Activated CD8-positive, alpha-beta T cell treated with anti-CD3 and anti-CD28 coated beads, Interleukin-2, amount 10 ng/mL, durations not matched to agents 7 days and 5 days (primary cell): ENCODE measurements at regions not wholly inside any gene's neighbourhood (a gene's known extent, or its start where the extent isn't known, plus 50 kb on each side); places are given as distances from the start of the nearest gene placed in this dataset.

Experiments
- ATAC-seq: fragments of 150-1000 bp; cut with Tn5 transposase; one replicate; pipeline ENCODE4 v1.10.0; 2021; ENCODE audit warnings: moderate library complexity
- CTCF ChIA-PET: fragments of 350-600 bp; sonication (Branson Sonifier 250); formaldehyde crosslinking; loops from one replicate; lab custom pipeline; 2021; ENCODE audit warnings: antibody characterized with exemption; lab: Charles Lee
- POLR2A ChIA-PET: fragments of 350-600 bp; sonication (Branson Sonifier 250); formaldehyde crosslinking; loops from one replicate; lab custom pipeline; 2021; ENCODE audit warnings: antibody characterized with exemption; lab: Charles Lee
- DNase-seq: peaks from one replicate; pipeline ENCODE4 v3.0.0-alpha.2; 2020
- H3K27ac Mint-ChIP-seq: one replicate; pipeline ENCODE4 v1.8.0; 2021; ENCODE audit warnings: mild to moderate bottlenecking, mixed read lengths
- H3K27me3 Mint-ChIP-seq: one replicate; pipeline ENCODE4 v1.8.0; 2021; ENCODE audit warnings: low read depth, mixed read lengths
- H3K36me3 Mint-ChIP-seq: one replicate; pipeline ENCODE4 v1.8.0; 2021; ENCODE audit warnings: low read depth, mixed read lengths
- H3K4me1 Mint-ChIP-seq: one replicate; pipeline ENCODE4 v1.8.0; 2021; ENCODE audit warnings: low read depth, mixed read lengths
- H3K4me3 Mint-ChIP-seq: one replicate; pipeline ENCODE4 v1.8.0; 2021; ENCODE audit warnings: mild to moderate bottlenecking, mixed read lengths
- H3K9me3 Mint-ChIP-seq: one replicate; pipeline ENCODE4 v1.8.0; 2022; ENCODE audit warnings: mixed read lengths; ENCODE audit not compliant: insufficient read depth

GRCh38 chr14:100638211-100638855, 51.1 kb upstream of the BEGAIN start:
- no peaks in the 10 kb centered on the region for H3K36me3 Mint-ChIP-seq
- ATAC-seq: no peak
- ChIA-PET CTCF (interaction anchor here (1.1 to 1.4 kb wide), 3 partner anchors 7 to 15 kb away, joined by 3 to 5 read pairs (median 3); no protein-coding TSS in a partner anchor), POLR2A (no interaction called here)
- H3K4me1 Mint-ChIP-seq: peaks cover 49% of the 10 kb centered on the region
- H3K4me3 Mint-ChIP-seq: no peak overlapping the region
- no peak for DNase-seq
- H3K27ac Mint-ChIP-seq: peak overlapping the region; percentile 96
- no peaks in the 10 kb centered on the region for H3K9me3 Mint-ChIP-seq
- peaks cover 21% of the 10 kb centered on the region for H3K27me3 Mint-ChIP-seq

- Mint-ChIP-seq H3K4me3 (peak overlapping the region; percentile 29), H3K4me1 (peaks cover 59% of the 10 kb centered on the region)
Measured at GRCh38 chr14:100639280-100639679, 52.1 kb upstream of the BEGAIN start.

GRCh38 chr14:100640471-100641273, 53.5 kb upstream of the BEGAIN start:
- ChIA-PET CTCF (interaction anchor here (0.8 to 1.6 kb wide), 3 partner anchors 13 to 255 kb away, joined by 3 to 9 read pairs (median 3); no protein-coding TSS in a partner anchor), POLR2A (interaction anchor here (0.6 kb wide), 1 partner anchor 94 kb away, joined by 3 read pairs; no protein-coding TSS in a partner anchor)
- Mint-ChIP-seq H3K4me3 (peak overlapping the region; percentile 70), H3K4me1 (peaks cover 73% of the 10 kb centered on the region), H3K27me3 (peaks cover 3% of the 10 kb centered on the region), H3K36me3 (peaks cover 2% of the 10 kb centered on the region), H3K27ac (peak overlapping the region; percentile 96), H3K9me3 (no peaks in the 10 kb centered on the region)
- DNase-seq (peak; percentile 91), ATAC-seq (peak; percentile 92)

More at GRCh38 chr14:100639280-100639679, 52.1 kb upstream of the BEGAIN start:
- Mint-ChIP-seq H3K27me3 (peaks cover 14% of the 10 kb centered on the region), H3K27ac (peak overlapping the region; percentile 96), H3K9me3 (no peaks in the 10 kb centered on the region), H3K36me3 (peaks cover 2% of the 10 kb centered on the region)
- POLR2A ChIA-PET: interaction anchor here (0.5 kb wide), 1 partner anchor 127 kb away, joined by 3 read pairs; no protein-coding TSS in a partner anchor
- CTCF ChIA-PET: interaction anchor here (1.1 kb wide), 1 partner anchor 13 kb away, joined by 3 read pairs; no protein-coding TSS in a partner anchor
- ATAC-seq (no peak), DNase-seq (no peak)

GRCh38 chr14:100641274-100641860, 54.1 kb upstream of the BEGAIN start:
- ATAC-seq: no peak
- Mint-ChIP-seq H3K27ac (peak overlapping the region; percentile 74), H3K27me3 (peaks cover 3% of the 10 kb centered on the region), H3K4me1 (peaks cover 78% of the 10 kb centered on the region), H3K9me3 (no peaks in the 10 kb centered on the region), H3K4me3 (no peak overlapping the region), H3K36me3 (peaks cover 5% of the 10 kb centered on the region)
- CTCF ChIA-PET: interaction anchor here (0.8 to 1.6 kb wide), 3 partner anchors 12 to 256 kb away, joined by 3 to 9 read pairs (median 3); no protein-coding TSS in a partner anchor
- POLR2A ChIA-PET: interaction anchor here (0.6 kb wide), 1 partner anchor 95 kb away, joined by 3 read pairs; no protein-coding TSS in a partner anchor
- no peak for DNase-seq

- no peak for DNase-seq
- H3K27me3 Mint-ChIP-seq: peaks cover 8% of the 10 kb centered on the region
- ChIA-PET CTCF (interaction anchor here (1.4 to 4.4 kb wide), 3 partner anchors 10 to 203 kb away, joined by 9 to 77 read pairs (median 58); no protein-coding TSS in a partner anchor), POLR2A (no interaction called here)
- no peaks in the 10 kb centered on the region for H3K9me3 Mint-ChIP-seq
- H3K4me3 Mint-ChIP-seq: no peak overlapping the region
- H3K4me1 Mint-ChIP-seq: peaks cover 86% of the 10 kb centered on the region
- no peak for ATAC-seq
- peak overlapping the region; percentile 65 for H3K27ac Mint-ChIP-seq
- H3K36me3 Mint-ChIP-seq: peaks cover 5% of the 10 kb centered on the region
Measured at GRCh38 chr14:100643426-100643825, 56.2 kb upstream of the BEGAIN start.

- ChIA-PET POLR2A (no interaction called here), CTCF (interaction anchor here (1.2 to 4.4 kb wide), 14 partner anchors 9 to 267 kb away, joined by 4 to 162 read pairs (median 21); no protein-coding TSS in a partner anchor)
- DNase-seq (peak; percentile 24), ATAC-seq (no peak)
- peaks cover 5% of the 10 kb centered on the region for H3K36me3 Mint-ChIP-seq
- no peaks in the 10 kb centered on the region for H3K9me3 Mint-ChIP-seq
- peak overlapping the region; percentile 49 for H3K4me3 Mint-ChIP-seq
- peak overlapping the region; percentile 86 for H3K27ac Mint-ChIP-seq
- peaks cover 12% of the 10 kb centered on the region for H3K27me3 Mint-ChIP-seq
- peaks cover 78% of the 10 kb centered on the region for H3K4me1 Mint-ChIP-seq
Measured at GRCh38 chr14:100644383-100644782, 57.2 kb upstream of the BEGAIN start.

GRCh38 chr14:100644784-100645183, 57.6 kb upstream of the BEGAIN start:
- Mint-ChIP-seq H3K36me3 (peaks cover 5% of the 10 kb centered on the region), H3K9me3 (no peaks in the 10 kb centered on the region), H3K4me3 (peak overlapping the region; percentile 49), H3K27ac (peak overlapping the region; percentile 86), H3K4me1 (peaks cover 74% of the 10 kb centered on the region), H3K27me3 (peaks cover 13% of the 10 kb centered on the region)
- peak; percentile 29 for DNase-seq
- POLR2A ChIA-PET: interaction anchor here (0.9 to 1.5 kb wide), 2 partner anchors 8 to 96 kb away, joined by 3 to 4 read pairs; no protein-coding TSS in a partner anchor
- CTCF ChIA-PET: interaction anchor here (0.9 to 4.4 kb wide), 28 partner anchors 7 to 291 kb away, joined by 3 to 162 read pairs (median 11); no protein-coding TSS in a partner anchor
- ATAC-seq: no peak

- Mint-ChIP-seq H3K36me3 (peaks cover 5% of the 10 kb centered on the region), H3K27ac (peak overlapping the region; percentile 86), H3K9me3 (no peaks in the 10 kb centered on the region), H3K27me3 (peaks cover 13% of the 10 kb centered on the region), H3K4me1 (peaks cover 68% of the 10 kb centered on the region), H3K4me3 (peak overlapping the region; percentile 49)
- ATAC-seq (peak; percentile 89), DNase-seq (peak; percentile 92)
- CTCF ChIA-PET: interaction anchor here (0.6 to 4.4 kb wide), 57 partner anchors 8 to 1209 kb away, joined by 3 to 162 read pairs (median 5); a partner anchor contains a TSS
- POLR2A ChIA-PET: interaction anchor here (0.7 to 1.5 kb wide), 5 partner anchors 8 to 261 kb away, joined by 3 to 4 read pairs (median 3); no protein-coding TSS in a partner anchor
Measured at GRCh38 chr14:100645196-100645981, 58.2 kb upstream of the BEGAIN start.

- peaks cover 62% of the 10 kb centered on the region for H3K4me1 Mint-ChIP-seq
- H3K4me3 Mint-ChIP-seq: no peak overlapping the region
- H3K9me3 Mint-ChIP-seq: no peaks in the 10 kb centered on the region
- H3K27ac Mint-ChIP-seq: peak overlapping the region; percentile 86
- peaks cover 13% of the 10 kb centered on the region for H3K27me3 Mint-ChIP-seq
- DNase-seq: no peak
- ChIA-PET POLR2A (interaction anchor here (0.7 to 1.5 kb wide), 4 partner anchors 22 to 262 kb away, joined by 3 to 4 read pairs (median 3); no protein-coding TSS in a partner anchor), CTCF (interaction anchor here (0.6 to 4.4 kb wide), 57 partner anchors 8 to 1208 kb away, joined by 3 to 162 read pairs (median 5); a partner anchor contains a TSS)
- no peak for ATAC-seq
- peaks cover 5% of the 10 kb centered on the region for H3K36me3 Mint-ChIP-seq
Measured at GRCh38 chr14:100645982-100646314, 58.7 kb upstream of the BEGAIN start.

- no peak overlapping the region for H3K4me3 Mint-ChIP-seq
- ChIA-PET POLR2A (interaction anchor here (0.6 kb wide), 1 partner anchor 29 kb away, joined by 5 read pairs; no protein-coding TSS in a partner anchor), CTCF (interaction anchor here (0.6 to 1.3 kb wide), 3 partner anchors 263 to 341 kb away, joined by 3 to 4 read pairs (median 3); no protein-coding TSS in a partner anchor)
- no peak for ATAC-seq
- H3K4me1 Mint-ChIP-seq: peaks cover 37% of the 10 kb centered on the region
- H3K9me3 Mint-ChIP-seq: no peaks in the 10 kb centered on the region
- DNase-seq: no peak
- no peak overlapping the region for H3K27ac Mint-ChIP-seq
- H3K27me3 Mint-ChIP-seq: peaks cover 19% of the 10 kb centered on the region
- H3K36me3 Mint-ChIP-seq: peaks cover 3% of the 10 kb centered on the region
Measured at GRCh38 chr14:100648474-100649172, 61.4 kb upstream of the BEGAIN start.
